GM19372 (cell line): ENCODE measurements at regions not wholly inside any gene's neighbourhood (a gene's known extent, or its start where the extent isn't known, plus 50 kb on each side); places are given as distances from the start of the nearest gene placed in this dataset.

Experiments used
- ATAC-seq: cut with Tn5 transposase; IDR thresholded peaks from one replicate; pipeline ENCODE4 v1.9.1; 2021; ENCODE audit warnings: mild to moderate bottlenecking, low read depth, moderate library complexity; ENCODE audit not compliant: unreplicated experiment

DNA sequence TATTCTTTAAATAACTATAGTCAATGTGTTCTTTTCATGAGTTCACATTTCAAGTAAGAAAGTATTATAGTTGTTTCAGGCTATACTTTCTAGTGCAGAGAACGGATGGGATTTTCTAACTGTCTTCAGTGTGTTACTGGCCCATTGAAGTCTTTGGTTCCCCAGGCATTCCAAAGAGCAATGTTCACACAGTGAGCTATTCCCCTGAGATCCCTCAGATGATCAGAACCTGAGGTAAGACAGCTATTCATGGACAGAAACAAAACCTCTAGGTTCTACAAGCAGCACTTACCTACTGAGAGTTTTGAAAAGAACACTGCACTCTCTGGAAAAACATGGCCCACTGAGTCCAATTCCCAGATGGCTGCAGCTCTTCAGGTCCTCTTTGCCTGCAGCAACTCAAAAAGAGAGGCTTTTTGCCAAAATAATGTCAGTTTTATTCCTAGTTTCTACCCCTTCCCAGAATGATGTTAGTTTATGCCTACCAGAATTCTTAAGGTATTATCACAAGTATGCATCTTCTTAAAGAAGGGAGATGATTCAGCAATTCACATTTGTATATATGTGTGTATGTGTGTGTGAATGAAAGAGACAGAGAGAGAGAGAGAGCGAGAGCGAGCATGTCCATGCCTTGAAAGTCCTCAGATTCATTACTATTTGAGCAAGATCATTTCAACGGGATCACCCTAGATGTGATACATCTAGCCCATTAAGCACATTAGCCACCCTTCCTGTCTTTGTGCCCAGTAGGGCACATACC lies 146.1 kb downstream of the PDHA2 start:
- ATAC-seq: no peak

DNA sequence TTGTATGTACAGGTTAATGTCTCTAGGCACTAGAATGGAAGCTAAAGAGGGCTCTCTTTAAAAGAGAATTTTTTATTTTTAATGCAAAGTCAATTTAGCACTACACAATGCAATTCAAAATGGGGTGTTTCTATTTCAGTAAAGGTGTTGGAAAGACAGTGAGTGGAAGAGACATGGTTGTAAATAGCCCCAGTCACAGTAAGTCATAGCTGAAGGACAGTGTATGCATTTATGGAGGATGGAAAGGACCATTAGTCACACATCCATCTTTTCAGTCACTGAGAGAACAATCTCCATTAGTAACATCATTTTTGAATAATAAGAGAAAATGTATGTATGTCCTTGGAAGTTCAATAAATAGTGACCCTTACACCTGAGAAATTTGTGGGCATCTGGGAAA lies 148.0 kb downstream of the PDHA2 start:
- ATAC-seq: no peak

DNA sequence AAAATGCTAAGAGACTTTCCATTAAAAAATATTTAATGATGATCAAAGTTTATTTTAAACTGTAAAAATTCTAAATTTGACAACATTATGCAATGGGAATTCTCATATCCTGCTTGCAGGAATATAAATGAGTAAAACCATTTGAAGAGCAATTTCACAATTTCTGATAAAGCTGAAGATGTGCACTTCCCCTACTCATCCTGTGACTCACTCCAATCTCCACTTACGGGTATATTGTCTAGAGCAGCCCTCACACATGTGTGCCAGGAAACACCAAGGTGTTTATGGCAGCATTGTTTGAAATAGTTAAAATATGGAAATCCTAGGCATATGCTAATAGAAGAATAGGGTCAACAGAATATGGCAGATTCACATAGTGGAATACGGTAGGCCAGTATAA lies 158.4 kb downstream of the PDHA2 start:
- ATAC-seq: no peak

DNA sequence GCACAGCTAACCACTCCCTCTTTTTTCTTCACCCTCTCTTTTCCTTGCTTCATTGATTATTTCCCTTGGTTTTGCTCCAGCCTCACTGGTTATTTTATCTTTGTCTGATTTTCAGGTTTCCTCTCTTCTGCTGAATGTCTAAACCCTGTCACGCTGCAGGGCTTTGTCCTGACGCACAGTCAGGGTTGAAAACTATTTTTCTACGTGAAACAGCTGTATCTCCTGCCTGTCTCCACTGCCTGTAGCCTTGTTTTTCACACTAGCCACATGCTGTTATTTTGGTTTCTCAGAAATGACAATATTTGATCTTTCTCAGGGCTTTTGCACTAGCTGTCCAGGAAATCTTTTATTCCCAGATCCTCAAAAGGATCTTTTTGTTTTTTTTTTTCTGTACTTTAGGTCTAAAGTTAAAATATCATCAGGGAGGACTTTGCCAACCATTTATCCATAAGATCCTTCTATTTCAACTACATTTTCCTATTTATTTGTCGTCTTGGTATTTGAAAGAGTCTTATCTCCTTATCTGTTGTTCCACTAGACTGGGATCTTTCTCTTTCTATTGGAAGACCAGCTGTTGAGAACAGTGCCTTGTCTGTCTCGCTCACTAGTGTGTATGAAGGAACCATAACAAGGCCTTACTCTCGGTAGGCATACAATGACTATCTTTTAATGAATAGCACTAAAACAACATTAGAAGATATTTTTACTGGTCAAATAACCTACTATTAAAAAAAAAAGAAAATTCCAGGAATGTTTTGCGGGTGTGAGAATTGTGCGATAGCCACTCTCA lies 164.3 kb downstream of the PDHA2 start:
- no peak for ATAC-seq

DNA sequence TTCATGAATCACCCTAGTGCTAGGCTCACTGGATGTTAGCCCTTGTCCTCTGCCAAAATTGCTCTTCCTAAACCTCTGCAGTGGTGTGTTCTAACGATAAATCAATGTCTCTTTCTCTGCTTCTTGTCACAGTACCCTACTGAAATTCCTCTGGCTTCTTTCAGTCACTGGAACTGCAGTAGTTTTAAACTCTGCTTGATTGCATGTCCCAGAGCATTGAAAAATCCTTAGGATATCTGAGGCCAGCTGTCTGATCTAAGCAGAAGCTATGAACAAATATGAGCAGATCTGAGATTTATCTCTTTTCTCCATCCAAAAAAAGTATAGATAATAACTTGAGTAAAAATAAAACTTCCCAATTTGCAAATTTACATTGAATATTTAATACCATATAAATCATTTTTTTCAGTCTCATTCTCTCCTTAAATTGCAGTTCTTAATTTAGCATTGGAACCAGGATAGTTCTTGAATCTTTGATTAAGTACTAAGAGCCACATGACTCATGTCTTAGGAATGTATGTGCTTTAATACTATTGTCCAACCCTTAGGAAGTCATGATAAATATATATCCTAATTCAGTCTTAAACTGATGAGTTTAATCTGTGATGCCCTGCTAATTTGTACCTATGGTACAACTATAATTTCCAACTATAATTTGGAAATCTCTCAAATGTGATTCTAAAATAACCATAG lies 169.7 kb downstream of the PDHA2 start:
- ATAC-seq: no peak

DNA sequence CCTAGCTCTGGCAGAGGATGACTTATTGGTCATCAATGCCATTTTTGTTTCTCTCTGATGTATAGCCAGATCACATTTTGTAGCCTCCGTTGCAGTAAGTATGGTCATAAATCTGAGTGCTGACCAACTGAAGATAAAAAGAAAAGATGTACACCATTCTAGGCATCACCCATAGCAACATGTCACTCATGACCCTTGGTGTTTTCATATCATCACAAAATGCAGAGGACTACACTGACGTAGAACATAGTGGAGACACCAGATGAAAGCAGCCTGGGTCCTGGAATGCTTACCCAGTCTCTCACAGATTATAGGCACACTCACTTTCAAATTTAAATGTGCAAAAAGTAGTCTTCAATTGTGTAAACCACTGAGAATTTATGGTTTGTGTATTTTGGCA lies 172.8 kb downstream of the PDHA2 start:
- no peak for ATAC-seq

DNA sequence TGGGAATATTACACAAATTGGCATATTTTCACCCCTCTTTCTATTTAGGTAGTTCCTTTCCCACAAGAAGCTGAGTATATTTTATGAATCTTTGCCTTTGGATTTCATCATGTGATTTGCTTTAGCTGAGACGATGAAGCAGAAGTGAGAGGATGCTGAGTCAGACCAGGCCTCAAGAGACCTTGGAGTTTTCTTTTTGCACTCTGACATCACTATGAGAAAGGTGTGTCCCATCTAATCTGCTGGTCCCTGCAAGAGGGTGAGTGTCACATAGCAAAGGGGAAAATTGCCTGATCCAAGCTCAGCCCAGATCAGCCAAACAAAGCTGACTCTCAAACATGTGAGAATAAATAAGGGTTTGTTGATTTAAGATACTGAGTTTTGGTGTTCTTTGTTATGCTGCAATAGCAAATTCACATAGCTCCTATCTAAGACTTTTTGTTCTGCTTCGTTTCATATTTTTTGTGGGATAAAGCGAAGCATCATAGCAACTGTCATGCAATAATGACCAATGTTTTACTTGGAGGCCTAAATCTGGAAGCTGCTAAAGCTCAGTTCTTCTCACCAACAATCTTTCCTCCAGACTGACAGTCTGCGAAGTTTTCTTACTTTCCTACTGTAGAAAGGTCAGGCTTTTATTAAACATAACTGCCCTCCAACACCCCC lies 176.9 kb downstream of the PDHA2 start:
- no peak for ATAC-seq

DNA sequence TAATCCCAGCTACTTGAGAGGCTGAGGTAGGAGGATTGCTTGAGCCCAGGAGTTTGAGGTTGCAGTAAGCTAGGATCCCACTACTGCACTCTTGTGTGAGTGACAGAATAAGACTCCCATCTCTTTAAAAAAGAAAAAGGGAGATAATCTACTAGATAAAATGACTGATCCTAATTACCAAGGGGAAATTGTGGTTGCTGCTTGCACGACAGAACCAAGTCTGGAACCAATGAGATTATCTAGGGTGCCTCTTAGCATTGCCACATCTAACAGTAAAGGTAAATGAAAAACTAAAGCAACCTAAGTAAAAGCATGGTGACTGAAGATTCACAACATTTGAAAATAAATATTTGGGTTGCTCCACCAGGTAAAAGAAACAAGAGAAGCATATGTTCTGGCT lies 185.1 kb downstream of the PDHA2 start:
- no peak for ATAC-seq

DNA sequence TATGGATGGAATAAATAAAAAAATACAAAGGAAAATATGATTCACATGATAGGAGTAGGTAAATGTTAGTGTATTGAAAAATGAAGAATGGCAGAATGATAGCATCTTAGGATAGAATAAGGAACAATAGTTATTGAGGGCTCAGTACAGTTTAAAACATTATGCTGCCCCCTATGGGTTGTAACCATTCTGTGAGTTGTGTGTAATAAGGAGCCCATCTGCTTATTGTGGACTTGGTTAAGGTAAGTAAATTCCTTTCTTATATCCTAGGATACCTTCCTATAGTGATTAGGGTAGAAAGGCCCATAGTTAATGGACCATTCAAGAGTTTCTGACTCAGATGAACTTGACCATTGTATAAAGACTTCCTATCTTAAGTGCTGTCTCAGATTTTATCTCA lies 195.8 kb downstream of the PDHA2 start:
- ATAC-seq: no peak

DNA sequence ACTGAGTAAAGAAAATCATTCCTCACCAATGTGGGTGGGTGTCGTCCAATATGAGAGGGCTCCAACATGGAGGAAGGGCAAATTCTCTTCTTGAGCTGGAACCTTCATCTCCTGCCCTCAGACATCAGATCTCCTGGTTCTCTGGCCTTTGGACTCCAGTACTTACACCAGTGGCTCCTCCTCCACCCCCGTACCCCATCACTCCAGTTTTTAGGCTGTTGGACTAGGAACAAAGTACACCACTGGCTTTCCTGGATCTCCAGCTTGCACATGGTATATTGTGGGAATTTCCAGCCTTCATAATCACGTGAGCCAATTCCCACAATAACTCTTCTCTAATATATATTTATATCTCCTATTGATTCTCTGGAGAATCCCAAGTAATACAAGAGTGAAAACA lies 196.9 kb downstream of the PDHA2 start:
- ATAC-seq: no peak

DNA sequence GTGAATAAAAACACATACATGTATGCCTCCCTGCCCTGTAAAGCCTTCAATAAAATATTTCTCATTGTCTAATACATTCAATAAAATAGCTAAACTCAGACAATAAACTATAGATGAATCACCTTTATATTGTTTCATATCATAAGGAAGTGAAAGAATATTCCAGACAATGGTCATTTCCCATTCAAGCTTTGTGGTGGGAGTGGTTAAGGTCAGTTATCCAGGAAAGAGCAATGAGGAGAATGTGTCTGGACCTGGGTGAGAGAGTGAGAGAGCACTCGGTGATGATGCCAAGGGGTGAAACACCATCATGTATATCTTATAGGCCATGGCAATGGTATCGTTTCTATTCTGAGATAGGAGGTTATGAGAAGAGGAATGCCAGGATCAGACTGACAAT lies 197.8 kb downstream of the PDHA2 start:
- no peak for ATAC-seq

DNA sequence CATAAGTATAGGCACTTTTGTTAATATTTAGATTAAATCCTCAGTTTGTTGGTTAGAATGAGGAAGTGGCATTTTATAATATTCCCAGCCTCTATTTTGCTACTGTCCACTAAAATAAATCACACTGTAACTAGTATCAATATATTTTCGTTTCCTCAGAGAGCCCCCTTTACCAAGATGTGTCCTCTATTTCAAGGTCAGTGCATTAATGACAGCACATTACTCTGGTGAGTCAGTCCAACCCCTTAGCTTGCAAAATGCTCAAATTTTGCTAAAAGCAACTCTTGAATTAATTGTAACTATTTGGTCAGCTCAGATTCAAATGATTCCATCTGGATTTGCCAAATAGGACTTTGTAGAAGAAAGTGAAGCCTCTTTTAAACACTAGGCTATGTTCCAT lies 199.3 kb downstream of the PDHA2 start:
- no peak for ATAC-seq

DNA sequence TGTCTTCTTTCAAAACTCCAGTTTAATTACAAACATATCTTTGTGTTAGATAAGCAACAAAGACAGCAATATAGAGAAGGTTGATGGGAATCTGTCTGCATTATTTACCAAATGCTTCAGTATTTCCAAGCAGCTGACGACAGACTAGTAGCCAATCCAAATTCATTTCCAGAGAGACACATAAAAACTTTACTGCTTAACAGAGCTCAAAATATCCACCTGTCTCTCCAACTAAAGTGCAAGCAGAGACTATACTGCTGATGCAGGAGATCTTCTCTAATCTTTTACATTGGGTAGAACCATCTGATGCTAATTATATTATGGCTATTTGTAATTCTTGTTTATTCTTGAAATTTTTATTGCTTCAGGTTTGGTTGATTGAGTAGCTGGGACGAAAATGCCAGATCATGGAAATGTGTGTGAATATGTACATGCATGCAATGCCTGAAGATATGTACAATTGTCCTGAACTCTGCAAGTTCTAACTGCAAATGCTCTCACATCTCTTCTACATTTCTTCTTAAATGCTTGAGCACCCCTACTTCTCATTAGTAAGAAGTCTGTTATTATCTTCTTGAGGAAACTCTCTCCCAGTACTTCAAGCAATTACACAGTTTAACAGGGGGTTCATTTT lies 200.0 kb downstream of the PDHA2 start:
- ATAC-seq: no peak

DNA sequence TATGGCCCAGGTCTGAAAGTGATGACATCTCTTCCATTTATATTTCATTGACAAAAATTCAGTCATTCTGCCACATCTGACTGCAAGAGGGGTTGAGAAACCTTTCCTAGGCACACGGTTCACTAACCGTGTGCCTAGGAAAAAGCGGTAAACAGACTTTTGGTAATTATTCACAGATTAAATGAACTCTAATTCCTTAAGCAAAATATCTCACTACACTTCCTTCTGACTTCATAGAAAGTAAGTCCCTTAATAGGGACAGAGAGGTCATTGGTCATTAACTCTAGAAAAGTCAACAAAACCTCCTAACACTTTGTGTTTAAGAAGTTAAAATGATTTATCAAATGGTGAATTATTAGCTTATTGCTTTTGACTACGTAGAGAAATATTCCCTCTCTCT lies 205.1 kb downstream of the PDHA2 start:
- ATAC-seq: no peak

DNA sequence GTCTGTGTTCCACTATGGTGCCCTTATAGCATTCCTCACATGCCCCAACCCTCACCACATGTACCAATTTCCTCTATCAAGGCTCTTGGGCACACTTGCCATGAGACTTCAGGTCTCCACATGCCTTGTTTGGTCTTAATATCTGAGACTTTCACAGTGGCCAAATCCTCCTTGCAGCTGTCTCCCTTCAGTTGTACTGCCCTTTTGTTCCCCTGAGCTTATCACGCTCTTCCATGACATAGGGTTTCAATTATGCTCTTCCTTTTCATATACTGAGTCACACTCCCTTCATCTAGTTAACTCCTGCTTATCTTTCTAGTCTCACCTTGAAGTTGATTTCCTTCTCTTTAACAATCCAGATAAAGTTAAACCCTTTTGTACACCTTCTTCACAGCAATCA lies 212.9 kb downstream of the PDHA2 start:
- no peak for ATAC-seq

DNA sequence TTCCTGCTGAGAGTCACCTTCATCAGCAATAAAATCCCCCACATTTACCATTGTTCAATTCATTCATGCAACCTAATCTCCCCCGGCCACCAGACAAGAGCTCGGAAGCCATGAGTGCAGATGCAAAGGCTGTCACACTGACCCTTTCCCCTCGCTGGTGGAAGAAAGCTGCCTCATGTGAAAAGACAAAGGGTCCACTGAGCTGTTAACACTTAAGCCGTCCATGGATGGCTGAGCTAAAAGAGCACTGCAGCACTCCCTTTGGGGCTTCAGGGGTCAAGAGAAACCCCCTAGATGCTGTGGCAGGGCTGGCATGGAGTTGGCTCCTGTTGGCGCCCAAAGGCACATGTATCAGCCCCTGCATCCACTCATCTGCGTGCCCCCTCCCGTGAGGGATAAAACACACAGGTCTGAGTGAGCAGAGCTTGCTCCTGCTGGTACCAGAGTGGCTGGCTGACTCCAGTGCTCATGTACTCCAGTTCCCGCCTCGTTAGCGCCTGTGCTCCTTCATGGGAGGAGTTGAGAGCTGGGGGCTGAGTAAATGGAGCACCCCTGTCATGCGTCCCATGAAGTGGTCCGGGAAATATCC lies 216.5 kb downstream of the PDHA2 start:
- ATAC-seq: no peak

DNA sequence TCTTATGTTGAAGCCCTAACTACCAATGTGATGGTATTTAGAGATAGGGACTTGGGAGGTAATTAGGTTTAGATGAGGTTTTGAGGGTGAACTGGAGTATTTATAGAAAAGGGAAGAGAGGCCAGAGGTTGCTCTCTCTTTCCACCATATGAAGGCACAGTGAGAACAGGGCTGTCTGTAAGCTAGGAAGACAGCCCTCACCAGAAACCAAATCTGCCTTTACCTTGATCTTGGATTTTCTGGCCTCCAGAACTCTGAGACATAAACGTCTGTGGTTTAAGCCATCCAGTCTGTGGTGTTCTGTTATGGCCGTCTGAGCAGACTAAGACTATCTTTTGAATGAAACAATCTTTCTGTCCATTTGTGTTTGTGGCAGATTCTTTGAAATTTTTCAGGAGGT lies 223.7 kb downstream of the PDHA2 start:
- no peak for ATAC-seq

DNA sequence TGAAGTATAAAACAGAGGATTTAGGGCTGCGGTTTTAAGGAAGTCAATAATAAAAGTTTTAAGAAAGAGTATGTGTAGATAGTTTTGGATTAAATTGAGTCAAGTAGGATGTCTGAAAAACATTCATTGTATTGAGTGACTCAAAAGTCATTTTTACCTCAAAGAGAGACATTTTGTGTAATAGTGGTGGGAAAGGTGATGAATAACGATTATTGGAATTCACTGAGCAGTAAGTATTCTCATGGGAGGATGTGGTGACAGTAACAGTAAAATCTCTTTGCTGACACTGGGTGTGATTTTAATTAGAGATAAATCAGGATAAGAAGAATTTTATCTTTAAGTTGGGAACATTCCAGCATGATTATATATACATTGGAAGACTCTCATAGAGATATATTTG lies 233.6 kb downstream of the PDHA2 start:
- no peak for ATAC-seq

DNA sequence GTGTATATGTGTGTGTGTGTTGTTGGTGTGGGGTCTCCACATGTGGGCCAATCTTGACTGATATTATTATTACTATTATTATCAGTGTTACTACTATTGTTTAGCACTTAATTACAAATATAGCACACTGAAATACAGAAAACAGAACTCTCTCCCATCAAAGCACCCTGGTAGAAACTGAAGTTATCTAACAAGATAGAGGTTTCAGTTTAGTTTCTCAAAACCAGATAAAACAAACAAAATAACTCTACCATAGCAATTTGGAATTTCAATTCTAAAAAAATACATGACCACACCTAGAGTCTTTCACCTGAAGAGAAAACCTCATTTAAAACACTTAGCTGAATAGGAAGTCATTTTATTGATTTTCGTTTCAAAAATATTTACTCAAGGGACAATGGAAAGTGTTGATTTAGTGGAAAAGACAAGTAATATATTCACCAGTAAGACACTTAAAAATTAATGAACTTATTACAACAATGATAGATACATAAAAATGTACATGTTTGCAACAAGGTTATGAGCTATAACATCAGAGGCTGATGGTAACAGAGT lies 252.3 kb downstream of the PDHA2 start:
- ATAC-seq: no peak

DNA sequence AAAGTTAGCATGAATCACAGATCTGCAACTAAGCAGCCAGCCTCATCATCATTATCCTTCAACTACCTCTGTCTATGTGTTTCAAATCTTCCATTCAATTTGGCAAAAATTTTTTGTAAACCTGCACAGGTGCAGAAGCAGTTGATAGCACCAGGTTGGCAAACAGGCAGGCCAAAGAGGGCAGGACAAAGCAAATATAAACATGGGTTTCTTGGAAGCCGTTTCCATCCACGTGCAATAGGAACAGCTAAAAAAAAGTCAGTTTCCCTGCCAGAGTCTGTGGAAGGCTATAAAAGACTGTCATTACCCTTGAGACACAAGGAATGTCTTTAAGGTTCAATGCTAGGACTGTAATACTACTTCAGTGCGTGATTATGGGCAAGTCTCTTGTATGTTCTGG lies 253.2 kb downstream of the PDHA2 start:
- ATAC-seq: no peak
